Vagina (tissue), 2 donors: ENCODE measurements at regions not wholly inside any gene's neighbourhood (a gene's known extent, or its start where the extent isn't known, plus 50 kb on each side); places are given as distances from the start of the nearest gene placed in this dataset.

Experiments used
- CTCF ChIP-seq, 3 experiments: fragments of 450-650 bp in 2 of 3; fragments of 200-600 bp in 1 of 3; sonication (generic) in 1 of 3; IDR thresholded peaks; one replicate each; pipeline ENCODE4 v1.5.1; 2017 to 2019; ENCODE audit warnings: antibody characterized with exemption in 3 of 3, mild to moderate bottlenecking in 2 of 3, moderate library complexity in 2 of 3
- POLR2A ChIP-seq, 2 donors: fragments of 450-650 bp; IDR thresholded peaks; one replicate each; pipeline ENCODE4 v1.6.1; 2017; ENCODE audit warnings: antibody characterized with exemption in 2 of 2, mild to moderate bottlenecking in 2 of 2, moderate library complexity in 2 of 2
- POLR2AphosphoS5 ChIP-seq, 2 donors: sonication (generic); formaldehyde crosslinking; IDR thresholded peaks; one replicate each; pipeline ENCODE4 v1.9.0; 2017; ENCODE audit warnings: antibody characterized with exemption in 2 of 2, mild to moderate bottlenecking in 2 of 2, low read depth in 1 of 2; ENCODE audit not compliant: insufficient read depth in 1 of 2

GRCh38 chr3:94716326-94717018, 653.6 kb downstream of the NSUN3 start:
- TF ChIP-seq POLR2A (IDR thresholded peaks at IDR 0.05) = no peak
- no peak for TF ChIP-seq CTCF (IDR thresholded peaks at IDR 0.05)
- no peak for TF ChIP-seq POLR2AphosphoS5 (IDR thresholded peaks at IDR 0.05; ENCODE audit: insufficient read depth in 1 of 2, low read depth in 1 of 2)
